ENCODE measurements at regions not wholly inside any gene's neighbourhood (a gene's known extent, or its start where the extent isn't known, plus 50 kb on each side); places are given as distances from the start of the nearest gene placed in this dataset.
"Not testable (repeated sequence)": the region's sequence is repeated elsewhere in the genome, so short reads cannot be mapped to it uniquely, and the experiment has no call there.

DNA sequence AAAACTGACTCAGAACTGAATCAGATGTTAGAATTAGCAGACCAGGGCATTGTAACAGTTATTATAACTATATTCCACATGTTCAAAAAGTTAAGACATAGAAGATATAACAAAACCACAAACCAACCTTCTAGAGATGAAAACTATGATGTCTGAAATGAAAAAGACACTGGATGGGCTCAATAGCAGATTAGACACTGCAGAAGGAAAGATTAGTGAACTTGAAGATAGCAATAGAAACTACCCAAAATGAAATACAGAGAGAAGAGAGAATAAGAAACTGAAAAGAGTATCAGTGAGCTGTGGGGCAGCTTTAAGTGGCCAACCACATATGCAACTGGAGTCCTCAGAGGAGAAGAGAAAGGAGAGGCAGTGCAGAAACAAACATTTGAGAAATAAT is 132.0 kb upstream of the ATP2B2 start:
- no peak for DNase-seq
- Mint-ChIP-seq H3K9me3 (peaks cover 6 to 38% (median 24%) of the 10 kb centered on the region in 9 donors), H3K27me3 (peaks cover 9 to 52% (median 19%) of the 10 kb centered on the region in 5 donors), H3K36me3 (peaks cover 0 to 28% (median 7%) of the 10 kb centered on the region in 3 donors), H3K4me3 (no peak overlapping the region), H3K4me1 (no peaks in the 10 kb centered on the region), H3K27ac (no peak overlapping the region)
- ATAC-seq, result no peak
- POLR2A ChIA-PET, result no interaction called here

DNA sequence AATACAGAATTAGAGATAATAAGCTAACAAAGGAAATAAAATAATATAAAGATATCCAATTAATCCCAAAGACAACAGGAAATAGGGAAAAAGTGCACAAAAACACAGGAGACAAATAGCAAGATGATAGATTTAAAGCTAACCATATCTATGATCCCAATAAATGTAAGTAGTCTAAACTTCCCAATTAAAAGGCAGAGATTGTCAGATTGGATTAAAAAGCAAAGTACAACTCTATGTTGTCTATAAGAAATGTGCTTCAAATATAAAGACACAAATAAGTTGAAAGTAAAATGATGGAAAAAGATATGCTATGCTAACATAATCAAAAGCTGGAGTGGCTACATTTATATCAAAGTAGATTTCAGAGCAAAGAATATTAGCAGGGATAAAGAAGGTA is 133.1 kb upstream of the ATP2B2 start:
- H3K36me3 Mint-ChIP-seq, result peaks cover 0 to 28% (median 7%) of the 10 kb centered on the region in 3 donors
- POLR2A ChIA-PET, result no interaction called here
- no peak overlapping the region for H3K27ac Mint-ChIP-seq
- H3K9me3 Mint-ChIP-seq, result peaks cover 6 to 38% (median 24%) of the 10 kb centered on the region in 9 donors
- no peak overlapping the region for H3K4me3 Mint-ChIP-seq
- peaks cover 9 to 58% (median 28%) of the 10 kb centered on the region in 5 donors for H3K27me3 Mint-ChIP-seq
- no peak for DNase-seq
- H3K4me1 Mint-ChIP-seq, result no peaks in the 10 kb centered on the region
- ATAC-seq, result no peak

DNA sequence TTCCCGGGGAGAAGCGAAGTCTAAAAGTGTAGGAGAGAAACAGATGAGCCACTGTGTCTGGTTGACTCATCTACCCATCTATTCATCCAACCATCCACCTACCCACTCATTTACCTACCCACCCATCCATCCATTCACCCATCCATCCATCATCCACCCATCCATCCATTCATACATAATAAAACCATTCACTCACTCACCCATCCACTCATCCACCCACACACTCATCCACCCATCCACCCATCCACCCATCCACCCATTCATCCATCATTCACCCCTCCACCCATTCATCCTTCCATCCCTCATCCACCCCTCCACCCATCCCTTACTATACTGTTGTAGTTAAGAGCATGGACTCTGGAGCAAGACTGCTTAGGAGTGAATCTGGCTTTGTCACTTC is 136.4 kb upstream of the ATP2B2 start:
- H3K36me3 Mint-ChIP-seq, result peaks cover 0 to 22% (median 7%) of the 10 kb centered on the region in 3 donors
- POLR2A ChIA-PET, result no interaction called here
- H3K4me3 Mint-ChIP-seq, result no peak overlapping the region
- DNase-seq (no peak), ATAC-seq (no peak)
- H3K27ac Mint-ChIP-seq, result no peak overlapping the region
- peaks cover 6 to 29% (median 19%) of the 10 kb centered on the region in 9 donors for H3K9me3 Mint-ChIP-seq
- peaks cover 6 to 56% (median 25%) of the 10 kb centered on the region in 5 donors for H3K27me3 Mint-ChIP-seq
- no peaks in the 10 kb centered on the region for H3K4me1 Mint-ChIP-seq

DNA sequence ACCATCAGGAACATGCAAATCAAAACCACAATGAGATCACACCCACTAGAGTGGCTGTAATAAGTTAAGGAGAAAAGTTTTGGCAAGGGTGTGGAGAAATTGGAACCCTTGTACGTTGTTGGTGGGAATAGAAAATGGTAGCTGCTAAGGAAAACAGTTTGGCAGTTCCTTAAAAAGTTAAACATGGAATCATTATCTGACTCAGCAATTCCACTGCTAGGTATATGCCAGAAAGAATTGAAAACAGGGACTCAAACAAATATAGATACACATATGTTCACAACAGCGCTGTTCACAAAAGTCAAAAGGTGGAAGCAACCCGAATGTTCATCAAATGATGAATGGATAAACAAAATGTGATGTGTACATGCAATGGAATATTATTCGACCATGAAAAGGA is 138.8 kb upstream of the ATP2B2 start:
- no peak for DNase-seq
- POLR2A ChIA-PET, result no interaction called here

DNA sequence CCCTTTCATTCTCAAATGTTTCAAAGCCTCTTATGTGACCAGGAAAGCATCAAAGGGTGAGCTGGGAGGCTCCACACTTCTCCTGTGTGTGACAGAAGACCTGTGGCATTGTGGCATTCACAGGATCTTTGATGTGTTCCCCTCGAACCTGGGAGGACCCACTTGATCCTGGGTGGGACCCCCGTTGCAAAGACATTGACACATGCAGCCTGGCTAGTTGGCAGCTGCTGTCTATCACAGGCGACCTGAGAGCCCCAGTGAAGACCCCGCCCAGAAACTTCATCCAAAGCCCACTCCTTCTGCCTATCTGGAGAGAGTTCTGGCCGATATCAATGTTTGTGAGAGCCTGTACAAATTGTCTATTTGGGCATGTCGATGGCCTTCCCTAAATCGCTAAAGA is 140.4 kb upstream of the ATP2B2 start:
- Mint-ChIP-seq H3K4me3 (no peak overlapping the region), H3K36me3 (peaks cover 0 to under 1% (median 0%) of the 10 kb centered on the region in 3 donors), H3K27ac (no peak overlapping the region), H3K9me3 (no peaks in the 10 kb centered on the region), H3K27me3 (peaks cover 5 to 39% (median 20%) of the 10 kb centered on the region in 5 donors), H3K4me1 (no peaks in the 10 kb centered on the region)
- ATAC-seq (no peak), DNase-seq (no peak)
- POLR2A ChIA-PET, result no interaction called here

More for the DNA sequence above, 138.8 kb upstream of the ATP2B2 start:
- no peak for ATAC-seq
- H3K36me3 Mint-ChIP-seq, result peaks cover 0 to 5% (median under 1%) of the 10 kb centered on the region in 3 donors
- H3K27me3 Mint-ChIP-seq, result peaks cover 6 to 55% (median 25%) of the 10 kb centered on the region in 5 donors
- H3K9me3 Mint-ChIP-seq, result peaks cover 0 to 5% (median 0%) of the 10 kb centered on the region in 9 donors
- no peaks in the 10 kb centered on the region for H3K4me1 Mint-ChIP-seq
- H3K27ac Mint-ChIP-seq, result no peak overlapping the region
- no peak overlapping the region for H3K4me3 Mint-ChIP-seq

DNA sequence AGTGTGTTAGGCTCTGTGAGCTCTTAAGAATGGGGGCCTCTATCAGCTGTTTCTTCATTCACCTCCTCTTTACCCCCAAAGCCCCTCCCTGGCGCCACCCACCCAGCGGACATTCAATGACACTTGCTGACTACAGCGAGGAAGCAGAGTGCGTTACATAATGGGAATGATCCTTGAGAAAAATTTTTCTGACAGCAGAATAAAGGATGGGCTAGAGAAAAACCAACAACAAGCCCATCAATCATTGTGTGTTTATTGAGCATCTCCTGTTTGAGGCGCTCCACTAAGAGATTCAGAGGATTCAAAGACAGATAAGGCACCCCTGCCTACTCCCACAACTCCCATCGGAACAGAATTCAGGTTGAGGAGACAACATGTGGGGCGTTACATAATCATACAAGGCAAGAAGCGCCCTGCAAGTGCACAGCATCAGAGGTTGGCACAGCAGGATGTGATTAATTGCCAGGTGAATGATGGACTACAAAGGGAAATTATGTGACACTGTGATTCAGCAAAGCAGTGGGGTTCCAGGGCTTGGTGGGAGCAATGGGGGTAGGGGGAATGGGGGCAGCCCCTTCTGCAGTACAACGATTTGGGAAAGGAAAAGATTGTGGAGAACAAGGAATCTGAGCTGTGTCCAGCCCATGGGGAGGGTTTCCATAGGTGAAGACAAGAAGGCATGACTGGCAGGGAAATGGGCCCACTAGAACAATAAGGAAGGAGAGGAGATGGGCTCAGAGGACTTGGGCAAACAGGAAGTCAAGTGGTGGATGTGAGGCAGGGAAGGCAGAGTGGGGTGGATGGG is 141.3 kb upstream of the ATP2B2 start:
- no peak overlapping the region for H3K4me3 Mint-ChIP-seq
- no peaks in the 10 kb centered on the region for H3K4me1 Mint-ChIP-seq
- DNase-seq (no peak), ATAC-seq (no peak)
- H3K9me3 Mint-ChIP-seq, result peaks cover 0 to 7% (median 0%) of the 10 kb centered on the region in 9 donors
- POLR2A ChIA-PET, result no interaction called here
- peaks cover 11 to 37% (median 16%) of the 10 kb centered on the region in 5 donors for H3K27me3 Mint-ChIP-seq
- H3K36me3 Mint-ChIP-seq, result peaks cover 0 to 7% (median 0%) of the 10 kb centered on the region in 3 donors
- H3K27ac Mint-ChIP-seq, result no peak overlapping the region

DNA sequence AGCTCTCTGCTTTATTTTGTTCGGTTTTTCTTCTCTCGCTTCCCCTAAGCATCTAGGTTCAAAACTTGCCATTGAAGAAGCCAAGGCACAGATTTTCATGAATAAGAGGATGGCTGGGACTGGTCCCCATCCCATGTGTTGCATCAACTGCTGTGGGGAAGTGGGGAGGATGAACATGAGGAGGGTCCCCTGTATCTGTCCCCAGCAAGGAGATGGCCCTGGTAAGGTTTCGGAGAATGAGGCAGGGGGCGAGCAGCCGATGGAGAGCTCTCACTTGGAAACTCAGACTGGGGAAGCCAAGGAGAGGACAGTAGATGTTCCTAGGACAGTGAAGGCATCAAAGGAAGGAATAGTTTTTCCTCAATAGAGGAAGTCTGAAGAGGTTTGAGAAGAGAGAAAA is 142.0 kb upstream of the ATP2B2 start:
- ATAC-seq (no peak), DNase-seq (no peak)
- Mint-ChIP-seq H3K4me3 (no peak overlapping the region), H3K4me1 (no peaks in the 10 kb centered on the region), H3K36me3 (peaks cover 0 to 7% (median 0%) of the 10 kb centered on the region in 3 donors), H3K27ac (no peak overlapping the region), H3K27me3 (peaks cover 7 to 31% (median 15%) of the 10 kb centered on the region in 5 donors), H3K9me3 (peaks cover 0 to 7% (median 0%) of the 10 kb centered on the region in 9 donors)
- POLR2A ChIA-PET, result no interaction called here

DNA sequence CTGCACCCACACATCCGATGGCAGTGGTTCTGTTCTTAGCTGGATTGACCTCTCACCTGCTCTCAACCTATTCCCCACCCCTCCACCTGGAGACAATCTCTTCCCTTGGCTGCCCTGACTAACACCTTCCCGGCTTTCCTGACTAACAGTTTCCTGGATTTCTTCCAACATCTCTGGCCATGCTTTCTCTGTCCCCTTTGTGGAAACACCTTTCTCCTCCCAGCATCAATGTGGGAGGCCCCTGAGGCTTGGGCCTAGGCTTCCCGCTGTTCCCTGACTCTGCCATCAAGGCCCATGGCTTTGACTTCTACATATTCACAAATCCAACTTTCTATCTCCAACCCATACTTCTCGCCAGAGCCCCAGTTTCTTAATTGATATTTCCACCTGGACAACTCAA is 142.8 kb upstream of the ATP2B2 start:
- no peak for ATAC-seq
- POLR2A ChIA-PET, result no interaction called here
- Mint-ChIP-seq H3K27me3 (peaks cover 8 to 22% (median 14%) of the 10 kb centered on the region in 5 donors), H3K9me3 (peaks cover 0 to 7% (median 0%) of the 10 kb centered on the region in 9 donors), H3K4me1 (no peaks in the 10 kb centered on the region), H3K27ac (no peak overlapping the region), H3K4me3 (no peak overlapping the region), H3K36me3 (peaks cover 0 to 7% (median 0%) of the 10 kb centered on the region in 3 donors)
- DNase-seq, result no peak

DNA sequence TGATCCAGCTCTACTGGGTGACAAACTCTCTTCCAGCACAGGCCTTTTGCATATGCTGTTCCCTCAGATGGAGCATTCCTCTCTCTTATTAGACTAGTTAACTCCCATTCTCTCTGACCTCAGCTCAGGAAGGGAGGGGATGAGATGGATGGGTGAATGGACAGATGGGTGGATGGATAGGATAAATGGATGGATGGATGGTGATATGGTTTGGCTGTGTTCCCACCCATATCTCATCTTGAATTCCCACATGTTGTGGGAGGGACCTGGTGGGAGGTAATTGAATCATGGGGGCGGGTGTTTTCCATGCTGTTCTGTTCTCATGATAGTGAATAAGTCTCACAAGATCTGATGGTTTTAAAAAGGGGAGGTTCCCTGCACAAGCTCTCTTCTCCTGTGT is 144.1 kb upstream of the ATP2B2 start:
- DNase-seq, ATAC-seq, H3K27ac Mint-ChIP-seq, H3K4me3 Mint-ChIP-seq, POLR2A ChIA-PET, H3K4me1 Mint-ChIP-seq, H3K36me3 Mint-ChIP-seq, H3K9me3 Mint-ChIP-seq: not testable (repeated sequence)
- H3K27me3 Mint-ChIP-seq, result peaks cover 5 to 25% (median 10%) of the 10 kb centered on the region in 5 donors

DNA sequence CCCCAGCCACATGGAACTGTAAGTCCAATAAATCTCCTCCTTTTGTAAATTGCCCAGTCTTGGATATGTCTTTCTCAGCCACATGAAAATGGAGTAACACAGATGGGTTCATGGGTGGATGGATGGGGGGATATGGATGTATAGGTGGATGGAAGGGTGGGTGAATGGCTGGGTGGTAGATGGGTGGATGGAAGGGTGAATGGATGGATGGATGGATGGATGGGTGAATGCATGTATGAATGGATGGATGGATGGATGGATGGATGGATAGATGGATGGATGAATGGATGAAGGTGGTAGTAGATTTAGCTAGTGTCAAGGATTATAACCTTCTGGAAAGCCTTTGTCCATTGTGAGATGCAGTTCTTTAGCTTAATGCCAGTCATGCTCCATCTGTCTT is 146.1 kb upstream of the ATP2B2 start:
- peaks cover 13 to 40% (median 18%) of the 10 kb centered on the region in 5 donors for H3K27me3 Mint-ChIP-seq
- H3K4me1 Mint-ChIP-seq, result no peaks in the 10 kb centered on the region
- H3K4me3 Mint-ChIP-seq, result no peak overlapping the region
- DNase-seq, result no peak
- peaks cover 0 to 7% (median 0%) of the 10 kb centered on the region in 9 donors for H3K9me3 Mint-ChIP-seq
- ATAC-seq, result no peak
- H3K36me3 Mint-ChIP-seq, result peaks cover 0 to 7% (median 0%) of the 10 kb centered on the region in 3 donors
- no peak overlapping the region for H3K27ac Mint-ChIP-seq
- POLR2A ChIA-PET, result no interaction called here

DNA sequence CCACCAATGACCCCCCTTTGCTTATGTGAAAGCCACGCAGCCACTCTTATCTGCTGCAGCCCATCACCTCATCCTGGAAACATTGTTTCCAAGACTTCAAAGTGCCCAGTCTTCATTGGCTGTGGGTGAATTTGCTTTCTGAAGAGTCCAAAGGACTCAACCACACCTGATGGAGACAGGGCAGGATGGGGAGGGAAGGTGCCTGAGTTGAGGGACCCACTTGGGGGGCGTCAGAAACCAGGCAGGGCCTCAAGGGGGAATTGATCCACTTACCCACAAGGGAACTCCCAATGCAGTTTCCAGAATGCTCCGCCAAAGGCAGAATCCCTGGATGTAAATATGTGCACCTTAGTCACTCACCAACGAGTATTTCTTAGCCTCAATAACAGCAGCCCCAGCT is 147.9 kb upstream of the ATP2B2 start:
- Mint-ChIP-seq H3K27ac (no peak overlapping the region), H3K9me3 (peaks cover 0 to 13% (median 4%) of the 10 kb centered on the region in 9 donors), H3K4me3 (no peak overlapping the region), H3K27me3 (peaks cover 18 to 57% (median 30%) of the 10 kb centered on the region in 5 donors), H3K36me3 (peaks cover 0 to 7% (median 0%) of the 10 kb centered on the region in 3 donors), H3K4me1 (no peaks in the 10 kb centered on the region)
- POLR2A ChIA-PET, result no interaction called here
- no peak for ATAC-seq
- no peak for DNase-seq

DNA sequence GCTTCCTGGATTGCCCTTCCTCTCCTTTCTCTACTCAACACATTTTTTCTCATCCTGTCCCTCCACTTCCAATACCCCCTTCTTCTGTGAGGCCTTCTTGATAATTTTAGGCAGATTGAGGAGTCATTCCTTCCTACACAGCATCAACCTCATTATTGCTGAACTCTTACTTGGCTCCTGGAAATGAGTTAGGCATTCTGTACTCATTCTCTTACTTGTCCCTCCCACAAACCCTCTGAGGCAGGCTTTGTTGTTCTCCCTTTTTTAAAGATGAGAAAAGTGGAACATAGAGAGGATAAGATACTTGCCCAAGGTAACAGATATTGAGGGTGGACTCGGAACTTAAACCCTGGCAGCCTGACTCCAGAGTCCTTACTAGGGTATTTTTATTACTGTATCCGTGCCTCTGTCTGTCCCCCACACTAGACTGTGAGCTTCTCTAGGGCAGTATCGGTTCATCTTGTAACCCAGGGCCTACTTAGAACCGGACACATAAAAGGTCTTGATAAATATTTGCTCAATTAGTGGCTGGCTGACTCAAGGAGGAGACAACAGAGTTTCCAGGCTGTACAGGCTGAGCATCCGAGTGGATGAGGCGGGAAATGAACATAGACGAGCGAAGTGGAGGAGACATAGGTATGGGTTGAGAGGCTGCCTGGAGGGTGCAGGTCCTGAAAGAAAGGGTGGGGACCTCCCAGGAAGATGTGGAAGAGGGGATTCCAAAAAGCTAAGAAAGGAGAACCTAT is 148.7 kb upstream of the ATP2B2 start:
- no peak for DNase-seq
- no peak for ATAC-seq
- Mint-ChIP-seq H3K4me3 (no peak overlapping the region), H3K27me3 (peaks cover 20 to 61% (median 32%) of the 10 kb centered on the region in 5 donors), H3K27ac (peak overlapping the region in 1 of 10 donors; percentile 7), H3K9me3 (peaks cover 0 to 13% (median 4%) of the 10 kb centered on the region in 9 donors), H3K4me1 (no peaks in the 10 kb centered on the region), H3K36me3 (peaks cover 0 to 7% (median 2%) of the 10 kb centered on the region in 3 donors)
- POLR2A ChIA-PET, result no interaction called here

DNA sequence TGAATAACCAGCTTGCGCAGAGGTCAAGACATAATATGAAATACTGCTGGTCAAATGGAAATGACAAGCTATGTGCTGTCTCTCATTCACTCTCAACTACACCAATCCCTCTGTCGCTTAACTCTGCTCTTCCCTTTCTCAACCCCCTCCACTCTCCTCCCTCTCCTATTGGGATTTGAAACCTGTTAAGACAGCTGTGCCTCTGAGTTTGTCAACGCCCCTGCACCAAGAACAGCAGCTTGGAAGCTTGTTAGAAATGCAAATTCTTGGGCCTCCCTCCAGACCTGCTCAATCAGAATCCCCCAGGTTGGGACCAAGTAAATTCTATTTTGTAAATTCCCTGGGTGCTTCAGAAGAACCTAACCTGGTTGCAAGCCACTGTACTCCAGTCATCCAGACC is 149.7 kb upstream of the ATP2B2 start:
- H3K9me3 Mint-ChIP-seq, result peaks cover 0 to 23% (median 5%) of the 10 kb centered on the region in 9 donors
- no peak overlapping the region for H3K4me3 Mint-ChIP-seq
- ATAC-seq, result no peak
- H3K4me1 Mint-ChIP-seq, result no peaks in the 10 kb centered on the region
- H3K27me3 Mint-ChIP-seq, result peaks cover 20 to 68% (median 32%) of the 10 kb centered on the region in 5 donors
- DNase-seq, result no peak
- no peak overlapping the region for H3K27ac Mint-ChIP-seq
- H3K36me3 Mint-ChIP-seq, result peaks cover 0 to 7% (median 2%) of the 10 kb centered on the region in 3 donors
- POLR2A ChIA-PET, result no interaction called here

Data from naive thymus-derived CD8-positive, alpha-beta T cell (primary cell).